ENCODE measurements at regions not wholly inside any gene's neighbourhood (a gene's known extent, or its start where the extent isn't known, plus 50 kb on each side); places are given as distances from the start of the nearest gene placed in this dataset.

- DNase-seq (ENCODE audit: low spot score) = no peak
Measured at GRCh38 chr2:16615687-16616615, 49.7 kb downstream of the CYRIA start.

GRCh38 chr2:16615246-16615645 is 50.4 kb downstream of the CYRIA start:
- no peak for DNase-seq (ENCODE audit: low spot score)

- no peak for DNase-seq (ENCODE audit: low spot score)
Measured at GRCh38 chr2:16614314-16614860, 51.2 kb downstream of the CYRIA start.

GRCh38 chr2:16613539-16614011 is 52.1 kb downstream of the CYRIA start:
- DNase-seq (ENCODE audit: low spot score) = no peak

- DNase-seq (ENCODE audit: low spot score) = no peak
Measured at GRCh38 chr2:16612490-16612889, 53.1 kb downstream of the CYRIA start.

GRCh38 chr2:16609786-16610185 is 55.8 kb downstream of the CYRIA start:
- no peak for DNase-seq (ENCODE audit: low spot score)

- peak; percentile 83 for DNase-seq (ENCODE audit: low spot score)
Measured at GRCh38 chr2:16608661-16609643, 56.7 kb downstream of the CYRIA start.

- DNase-seq (ENCODE audit: low spot score) = no peak
Measured at GRCh38 chr2:16607301-16607700, 58.3 kb downstream of the CYRIA start.

GRCh38 chr2:16604236-16604635 is 61.4 kb downstream of the CYRIA start:
- no peak for DNase-seq (ENCODE audit: low spot score)

GRCh38 chr2:16591370-16591933 is 74.2 kb downstream of the CYRIA start:
- DNase-seq (ENCODE audit: low spot score) = no peak

GRCh38 chr2:16589465-16589864 is 76.2 kb downstream of the CYRIA start:
- DNase-seq (ENCODE audit: low spot score) = no peak

- DNase-seq (ENCODE audit: low spot score) = no peak
Measured at GRCh38 chr2:16588565-16588964, 77.1 kb downstream of the CYRIA start.

- no peak for DNase-seq (ENCODE audit: low spot score)
Measured at GRCh38 chr2:16587601-16588000, 78.0 kb downstream of the CYRIA start.

GRCh38 chr2:16584824-16585540 is 80.7 kb downstream of the CYRIA start:
- DNase-seq (ENCODE audit: low spot score) = no peak

GRCh38 chr2:16584084-16584483 is 81.5 kb downstream of the CYRIA start:
- no peak for DNase-seq (ENCODE audit: low spot score)

- DNase-seq (ENCODE audit: low spot score) = no peak
Measured at GRCh38 chr2:16581241-16581640, 84.4 kb downstream of the CYRIA start.

- no peak for DNase-seq (ENCODE audit: low spot score)
Measured at GRCh38 chr2:16578081-16578480, 87.6 kb downstream of the CYRIA start.

GRCh38 chr2:16570516-16570915 is 95.1 kb downstream of the CYRIA start:
- no peak for DNase-seq (ENCODE audit: low spot score)

GRCh38 chr2:16568998-16569784 is 96.4 kb downstream of the CYRIA start:
- DNase-seq (ENCODE audit: low spot score) = no peak

GRCh38 chr2:16566701-16567100 is 98.9 kb downstream of the CYRIA start:
- DNase-seq (ENCODE audit: low spot score) = no peak

Measured in kidney capillary endothelial cell (primary cell).